CD14-positive monocyte (primary cell): ENCODE measurements at regions not wholly inside any gene's neighbourhood (a gene's known extent, or its start where the extent isn't known, plus 50 kb on each side); places are given as distances from the start of the nearest gene placed in this dataset.

Experiments used
- DNase-seq, 3 donors: peaks; one replicate each; pipeline ENCODE4 v3.0.0-alpha.2; 2011 to 2022
- H2AFZ ChIP-seq: 2 replicates; pipeline ENCODE4 v1.6.0; 2012; ENCODE audit warnings: mild to moderate bottlenecking, low read depth, low read length, inconsistent platforms; ENCODE audit not compliant: insufficient read depth, poor library complexity, severe bottlenecking
- H3K27ac ChIP-seq, 2 donors: 1 replicate in 1 of 2; 2 replicates in 1 of 2; pipeline ENCODE4 v1.5.1; 2012 to 2013; ENCODE audit warnings: low read length in 2 of 2, control low read depth in 1 of 2, inconsistent platforms in 1 of 2, low read depth in 1 of 2, mild to moderate bottlenecking in 1 of 2
- H3K27me3 ChIP-seq, 2 donors: one replicate each; pipeline versions ENCODE4 v1.6.0 to v1.6.1; 2011 to 2013; ENCODE audit warnings: low read length in 2 of 2; ENCODE audit not compliant: control insufficient read depth in 2 of 2, insufficient read depth in 2 of 2
- H3K36me3 ChIP-seq, 2 donors: replicated peaks in 1 of 2; 1 replicate in 1 of 2; 2 replicates in 1 of 2; pipeline versions ENCODE4 v1.5.1 to v1.6.1; 2012 to 2013; ENCODE audit warnings: low read length in 2 of 2, control low read depth in 1 of 2, inconsistent platforms in 1 of 2, mild to moderate bottlenecking in 1 of 2; ENCODE audit not compliant: insufficient read depth in 2 of 2, control insufficient read depth in 1 of 2
- H3K4me1 ChIP-seq, 2 donors: 1 replicate in 1 of 2; 2 replicates in 1 of 2; pipeline versions ENCODE4 v1.5.1 to v1.6.1; 2012 to 2013; ENCODE audit warnings: low read length in 2 of 2, control low read depth in 1 of 2, inconsistent platforms in 1 of 2, mild to moderate bottlenecking in 1 of 2, moderate library complexity in 1 of 2; ENCODE audit not compliant: insufficient read depth in 2 of 2, control insufficient read depth in 1 of 2
- H3K4me2 ChIP-seq: replicated peaks from 2 replicates; pipeline ENCODE3; 2012; ENCODE audit warnings: low read length, moderate library complexity, mild to moderate bottlenecking; ENCODE audit not compliant: poor library complexity, severe bottlenecking; ENCODE audit errors: extremely low read depth
- H3K4me3 ChIP-seq, 3 experiments: fragments of 200-600 bp in 1 of 3; sonication (generic) in 1 of 3; replicated peaks in 1 of 3; 1 replicate in 2 of 3; 2 replicates in 1 of 3; pipeline ENCODE4 v1.5.1; 2011 to 2013; ENCODE audit warnings: low read length in 3 of 3, mild to moderate bottlenecking in 3 of 3, control low read depth in 2 of 3, low read depth in 2 of 3, inconsistent platforms in 1 of 3, moderate library complexity in 1 of 3
- H3K79me2 ChIP-seq: 2 replicates; pipeline ENCODE4 v1.6.0; 2012; ENCODE audit warnings: mild to moderate bottlenecking, control low read depth, inconsistent platforms, low read length, moderate library complexity; ENCODE audit not compliant: insufficient read depth
- H3K9ac ChIP-seq: 2 replicates; pipeline ENCODE4 v1.6.0; 2017; ENCODE audit warnings: low read length, mild to moderate bottlenecking; ENCODE audit not compliant: insufficient read depth, poor library complexity, severe bottlenecking
- H3K9me3 ChIP-seq, 2 donors: replicated peaks in 1 of 2; 1 replicate in 1 of 2; 2 replicates in 1 of 2; pipeline versions ENCODE4 v1.5.1 to v1.6.1; 2012 to 2013; ENCODE audit warnings: low read length in 2 of 2, control low read depth in 1 of 2; ENCODE audit not compliant: control insufficient read depth in 1 of 2, insufficient read depth in 1 of 2
- H4K20me1 ChIP-seq: 2 replicates; pipeline ENCODE4 v1.6.0; 2012; ENCODE audit warnings: mild to moderate bottlenecking, low read length, control low read depth, moderate library complexity; ENCODE audit not compliant: insufficient read depth
- H3K27ac Mint-ChIP-seq, 7 donors: one replicate each; pipeline ENCODE4 v1.8.0; 2020; ENCODE audit warnings: mild to moderate bottlenecking in 7 of 7, mixed read lengths in 7 of 7, moderate library complexity in 6 of 7, inconsistent platforms in 2 of 7
- H3K27me3 Mint-ChIP-seq, 3 donors: one replicate each; pipeline ENCODE4 v1.8.0; 2021 to 2022; ENCODE audit warnings: low read depth in 3 of 3, mild to moderate bottlenecking in 3 of 3, mixed read lengths in 3 of 3, moderate library complexity in 3 of 3, inconsistent platforms in 1 of 3
- H3K36me3 Mint-ChIP-seq, 2 donors: one replicate each; pipeline ENCODE4 v1.8.0; 2020; ENCODE audit warnings: mixed read lengths in 2 of 2, inconsistent platforms in 1 of 2, mild to moderate bottlenecking in 1 of 2
- H3K4me1 Mint-ChIP-seq: one replicate; pipeline ENCODE4 v1.8.0; 2020; ENCODE audit warnings: mild to moderate bottlenecking, mixed read lengths
- H3K4me3 Mint-ChIP-seq, 2 donors: one replicate each; pipeline ENCODE4 v1.8.0; 2020; ENCODE audit warnings: mild to moderate bottlenecking in 2 of 2, mixed read lengths in 2 of 2, moderate library complexity in 1 of 2
- H3K9me3 Mint-ChIP-seq, 7 donors: one replicate each; pipeline ENCODE4 v1.8.0; 2020 to 2022; ENCODE audit warnings: mixed read lengths in 7 of 7, mild to moderate bottlenecking in 6 of 7, moderate library complexity in 6 of 7, inconsistent platforms in 2 of 7
- WGBS: methylation state at CpG from one replicate; pipeline ENCODE4 v1.1.5; 2013; ENCODE audit warnings: missing lambda C conversion rate; ENCODE audit not compliant: insufficient coverage; 5-methylcytosine and 5-hydroxymethylcytosine counted together
- intact Hi-C, 2 donors: fragments of 100-400 bp; cut with micrococcal nuclease; formaldehyde crosslinking; loops; one replicate each; pipeline versions ENCODE4 v1.15.0 to v1.15.1; 2023
- TF ChIP-seq, protein P1 (sequence below): fragments of 200-600 bp; IDR thresholded peaks from one replicate; pipeline ENCODE4 v1.8.0; 2022; ENCODE audit warnings: antibody characterized with exemption, mild to moderate bottlenecking

DNA sequence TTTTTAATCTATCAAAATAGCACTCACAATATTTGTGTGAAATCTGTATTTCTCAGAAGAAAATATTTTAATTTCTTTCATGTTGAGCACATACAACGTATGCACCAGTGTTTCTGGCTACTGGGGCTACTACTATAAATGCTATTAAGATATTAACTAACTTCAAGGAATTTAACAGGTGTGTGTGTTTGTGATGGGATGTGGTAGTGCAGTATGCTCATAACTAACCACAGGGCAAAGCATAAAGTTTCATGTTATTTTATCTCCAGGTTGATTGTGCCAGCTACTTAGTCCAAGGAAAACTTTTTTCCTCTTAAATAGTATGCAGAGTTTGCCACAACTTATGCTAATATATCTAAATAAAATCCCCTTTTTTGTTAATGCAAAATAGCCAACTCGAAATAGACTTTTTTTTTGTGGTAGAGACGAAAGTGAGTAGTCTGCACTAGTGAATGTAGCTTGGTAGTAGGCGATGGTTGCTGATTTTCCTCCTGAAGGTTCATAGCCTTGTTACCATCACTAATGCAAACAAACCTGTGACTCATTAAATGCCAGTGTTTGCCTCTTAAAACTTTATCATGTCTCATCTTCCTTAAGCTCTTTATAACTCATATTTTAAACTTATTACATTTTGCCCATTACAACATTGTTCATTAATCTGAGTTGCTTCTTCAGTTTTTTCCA is 565.5 kb upstream of the ANO3 start:
- Histone ChIP-seq H2AFZ (no peak overlapping the region), H4K20me1 (no peaks in the 10 kb centered on the region), H3K27ac (no peak overlapping the region), H3K27me3 (no peaks in the 10 kb centered on the region), H3K79me2 (no peaks in the 10 kb centered on the region), H3K4me3 (no peak overlapping the region), H3K36me3 (no peaks in the 10 kb centered on the region), H3K4me1 (no peaks in the 10 kb centered on the region), H3K4me2 (no peak overlapping the region), H3K9me3 (no peaks in the 10 kb centered on the region), H3K9ac (no peak overlapping the region)
- Mint-ChIP-seq H3K4me1 (no peaks in the 10 kb centered on the region), H3K27ac (no peak overlapping the region), H3K27me3 (no peaks in the 10 kb centered on the region), H3K9me3 (peaks cover 0 to 8% (median 2%) of the 10 kb centered on the region in 7 donors), H3K36me3 (no peaks in the 10 kb centered on the region), H3K4me3 (no peak overlapping the region)
- TF ChIP-seq, protein P1, sequence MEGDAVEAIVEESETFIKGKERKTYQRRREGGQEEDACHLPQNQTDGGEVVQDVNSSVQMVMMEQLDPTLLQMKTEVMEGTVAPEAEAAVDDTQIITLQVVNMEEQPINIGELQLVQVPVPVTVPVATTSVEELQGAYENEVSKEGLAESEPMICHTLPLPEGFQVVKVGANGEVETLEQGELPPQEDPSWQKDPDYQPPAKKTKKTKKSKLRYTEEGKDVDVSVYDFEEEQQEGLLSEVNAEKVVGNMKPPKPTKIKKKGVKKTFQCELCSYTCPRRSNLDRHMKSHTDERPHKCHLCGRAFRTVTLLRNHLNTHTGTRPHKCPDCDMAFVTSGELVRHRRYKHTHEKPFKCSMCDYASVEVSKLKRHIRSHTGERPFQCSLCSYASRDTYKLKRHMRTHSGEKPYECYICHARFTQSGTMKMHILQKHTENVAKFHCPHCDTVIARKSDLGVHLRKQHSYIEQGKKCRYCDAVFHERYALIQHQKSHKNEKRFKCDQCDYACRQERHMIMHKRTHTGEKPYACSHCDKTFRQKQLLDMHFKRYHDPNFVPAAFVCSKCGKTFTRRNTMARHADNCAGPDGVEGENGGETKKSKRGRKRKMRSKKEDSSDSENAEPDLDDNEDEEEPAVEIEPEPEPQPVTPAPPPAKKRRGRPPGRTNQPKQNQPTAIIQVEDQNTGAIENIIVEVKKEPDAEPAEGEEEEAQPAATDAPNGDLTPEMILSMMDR = no peak
- intact Hi-C loops = no loop called here
- DNase-seq = no peak
- WGBS = no CpG with 5 or more reads among the region's 4 CpGs

- H3K4me3 Mint-ChIP-seq = no peak overlapping the region
These were observed 562.6 kb upstream of the ANO3 start for GRCh38 chr11:25769287-25769686.

More at GRCh38 chr11:25769287-25769686, 562.6 kb upstream of the ANO3 start:
- no peaks in the 10 kb centered on the region for H3K4me1 Mint-ChIP-seq
- Histone ChIP-seq H3K36me3 (no peaks in the 10 kb centered on the region), H3K4me1 (no peaks in the 10 kb centered on the region), H3K9me3 (no peaks in the 10 kb centered on the region), H3K27me3 (no peaks in the 10 kb centered on the region), H3K4me3 (no peak overlapping the region), H3K9ac (no peak overlapping the region), H3K27ac (no peak overlapping the region), H3K4me2 (no peak overlapping the region), H4K20me1 (no peaks in the 10 kb centered on the region), H2AFZ (no peak overlapping the region), H3K79me2 (no peaks in the 10 kb centered on the region)
- intact Hi-C loops = no loop called here
- TF ChIP-seq, protein P1 = no peak
- peaks cover 0 to 1% (median 0%) of the 10 kb centered on the region in 3 donors for H3K27me3 Mint-ChIP-seq
- H3K9me3 Mint-ChIP-seq = peaks cover 0 to 3% (median 0%) of the 10 kb centered on the region in 7 donors
- H3K36me3 Mint-ChIP-seq = no peaks in the 10 kb centered on the region
- H3K27ac Mint-ChIP-seq = no peak overlapping the region
- WGBS = no CpG with 5 or more reads among the region's 3 CpGs
- DNase-seq = no peak
